HG02943 (cell line): ENCODE measurements at regions not wholly inside any gene's neighbourhood (a gene's known extent, or its start where the extent isn't known, plus 50 kb on each side); places are given as distances from the start of the nearest gene placed in this dataset.
"Not testable (repeated sequence)": the region's sequence is repeated elsewhere in the genome, so short reads cannot be mapped to it uniquely, and the experiment has no call there.

ENCODE experiments used
- ATAC-seq: cut with Tn5 transposase; IDR thresholded peaks from one replicate; pipeline ENCODE4 v1.9.1; 2021; ENCODE audit warnings: mild to moderate bottlenecking, low read depth, moderate library complexity; ENCODE audit not compliant: unreplicated experiment

GRCh38 chr2:4780679-4781078, 911.5 kb upstream of the SOX11 start:
- ATAC-seq, result no peak

- no peak for ATAC-seq
Observed at GRCh38 chr2:4782647-4783046, 909.5 kb upstream of the SOX11 start.

- ATAC-seq, result no peak
Observed at GRCh38 chr2:4791488-4791887, 900.7 kb upstream of the SOX11 start.

- ATAC-seq, result no peak
Observed at GRCh38 chr2:4792126-4792525, 900.1 kb upstream of the SOX11 start.

GRCh38 chr2:4803396-4803795, 888.8 kb upstream of the SOX11 start:
- no peak for ATAC-seq

- not testable (repeated sequence) for ATAC-seq
Observed at GRCh38 chr2:4814137-4814536, 878.0 kb upstream of the SOX11 start.

GRCh38 chr2:4827836-4828235, 864.3 kb upstream of the SOX11 start:
- no peak for ATAC-seq

GRCh38 chr2:4828682-4829374, 863.4 kb upstream of the SOX11 start:
- ATAC-seq, result no peak

- ATAC-seq, result no peak
Observed at GRCh38 chr2:4831751-4832150, 860.4 kb upstream of the SOX11 start.

- no peak for ATAC-seq
Observed at GRCh38 chr2:4832642-4833041, 859.5 kb upstream of the SOX11 start.

GRCh38 chr2:4838626-4839025, 853.6 kb upstream of the SOX11 start:
- ATAC-seq, result no peak

GRCh38 chr2:4840791-4841190, 851.4 kb upstream of the SOX11 start:
- no peak for ATAC-seq

- ATAC-seq, result no peak
Observed at GRCh38 chr2:4844881-4845280, 847.3 kb upstream of the SOX11 start.

GRCh38 chr2:4862031-4862430, 830.2 kb upstream of the SOX11 start:
- no peak for ATAC-seq

GRCh38 chr2:4866198-4866597, 826.0 kb upstream of the SOX11 start:
- no peak for ATAC-seq

GRCh38 chr2:4868466-4868865, 823.7 kb upstream of the SOX11 start:
- ATAC-seq, result no peak

- ATAC-seq, result no peak
Observed at GRCh38 chr2:4869154-4869553, 823.0 kb upstream of the SOX11 start.

- ATAC-seq, result no peak
Observed at GRCh38 chr2:4873364-4873763, 818.8 kb upstream of the SOX11 start.

- no peak for ATAC-seq
Observed at GRCh38 chr2:4873876-4874593, 818.1 kb upstream of the SOX11 start.

- no peak for ATAC-seq
Observed at GRCh38 chr2:4882421-4882820, 809.8 kb upstream of the SOX11 start.

GRCh38 chr2:4882941-4883340, 809.2 kb upstream of the SOX11 start:
- ATAC-seq, result no peak

GRCh38 chr2:4883375-4883774, 808.8 kb upstream of the SOX11 start:
- ATAC-seq, result no peak
